H1 (cell line): ENCODE measurements at regions not wholly inside any gene's neighbourhood (a gene's known extent, or its start where the extent isn't known, plus 50 kb on each side); places are given as distances from the start of the nearest gene placed in this dataset.

ENCODE experiments used
- CTCF ChIA-PET: fragments of 300-600 bp; sonication (Branson Sonifier 250); formaldehyde crosslinking; loops from one replicate; lab custom pipeline; 2021; ENCODE audit not compliant: partially characterized antibody; lab: Charles Lee
- POLR2A ChIA-PET: fragments of 300-600 bp; sonication (Branson Sonifier 250); formaldehyde crosslinking; loops from one replicate; lab custom pipeline; 2021; ENCODE audit warnings: inconsistent platforms; ENCODE audit not compliant: partially characterized antibody; lab: Charles Lee
- DNase-seq, 2 experiments: peaks; one replicate each; pipeline versions ENCODE4 v3.0.0 to v3.0.0-alpha.2; 2010 to 2022; ENCODE audit warnings: low spot score in 2 of 2, low read depth in 1 of 2, mixed read lengths in 1 of 2
- FAIRE-seq: peaks from 2 replicates; lab custom pipeline; 2011; peaks lifted over from hg19 to GRCh38; lab: Jason Lieb, UNC
- H2AFZ ChIP-seq: 2 replicates; pipeline ENCODE4 v1.8.1; 2012; ENCODE audit warnings: low read length, inconsistent platforms
- H2AK5ac ChIP-seq: 2 replicates; pipeline ENCODE4 v1.6.1; 2013; ENCODE audit warnings: low read depth, low read length
- H2BK120ac ChIP-seq: replicated peaks from 2 replicates; pipeline ENCODE3; 2013; ENCODE audit warnings: low read depth, low read length, inconsistent platforms
- H2BK12ac ChIP-seq: 2 replicates; pipeline ENCODE4 v1.6.1; 2013; ENCODE audit warnings: low read depth, low read length
- H2BK15ac ChIP-seq: 2 replicates; pipeline ENCODE4 v1.6.1; 2013; ENCODE audit warnings: low read length
- H2BK20ac ChIP-seq: 2 replicates; pipeline ENCODE4 v1.6.1; 2013; ENCODE audit warnings: low read length
- H2BK5ac ChIP-seq: 2 replicates; pipeline ENCODE4 v1.6.1; 2013; ENCODE audit warnings: low read depth, low read length
- H3K14ac ChIP-seq: 2 replicates; pipeline ENCODE4 v1.6.1; 2013; ENCODE audit warnings: inconsistent platforms; ENCODE audit not compliant: insufficient read length
- H3K18ac ChIP-seq: 2 replicates; pipeline ENCODE4 v1.6.1; 2013; ENCODE audit warnings: low read length; ENCODE audit errors: extremely low read depth
- H3K23ac ChIP-seq: 2 replicates; pipeline ENCODE4 v1.6.1; 2013; ENCODE audit warnings: inconsistent platforms; ENCODE audit not compliant: insufficient read length
- H3K23me2 ChIP-seq: 2 replicates; pipeline ENCODE4 v1.6.1; 2013; ENCODE audit warnings: low read depth, low read length
- H3K27ac ChIP-seq: 2 replicates; pipeline ENCODE4 v1.6.1; 2011; ENCODE audit warnings: low read depth, low read length, inconsistent platforms
- H3K27me3 ChIP-seq, 4 experiments: replicated peaks in 1 of 4; 1 replicate in 1 of 4; 2 replicates in 3 of 4; pipeline versions ENCODE4 v1.6.1 to v1.8.1; 2011 to 2013; ENCODE audit warnings: low read length in 3 of 4, mild to moderate bottlenecking in 3 of 4, inconsistent platforms in 2 of 4, mixed read lengths in 2 of 4, moderate library complexity in 1 of 4; ENCODE audit not compliant: control insufficient read depth in 3 of 4, insufficient read depth in 3 of 4; ENCODE audit errors: extremely low read depth in 1 of 4
- H3K36me3 ChIP-seq, 4 experiments: 2 replicates each; pipeline versions ENCODE4 v1.6.1 to v1.8.1; 2011 to 2013; ENCODE audit warnings: mild to moderate bottlenecking in 4 of 4, low read length in 3 of 4, moderate library complexity in 2 of 4, control low read depth in 1 of 4, inconsistent platforms in 1 of 4; ENCODE audit not compliant: insufficient read depth in 4 of 4, control insufficient read depth in 2 of 4
- H3K4ac ChIP-seq: replicated peaks from 2 replicates; pipeline ENCODE3; 2013; ENCODE audit warnings: low read length, low read depth, mixed read lengths, inconsistent platforms; ENCODE audit not compliant: insufficient read length
- H3K4me1 ChIP-seq, 4 experiments: replicated peaks in 1 of 4; 1 replicate in 1 of 4; 2 replicates in 3 of 4; pipeline versions ENCODE4 v1.6.1 to v1.8.1; 2011 to 2013; ENCODE audit warnings: low read length in 3 of 4, inconsistent platforms in 2 of 4, mixed read lengths in 1 of 4; ENCODE audit not compliant: insufficient read depth in 4 of 4, control insufficient read depth in 3 of 4
- H3K4me2 ChIP-seq, 2 experiments: 2 replicates each; pipeline versions ENCODE4 v1.6.1 to v1.8.1; 2011 to 2013; ENCODE audit warnings: low read depth in 2 of 2, low read length in 2 of 2, control low read depth in 1 of 2, inconsistent platforms in 1 of 2, mild to moderate bottlenecking in 1 of 2; ENCODE audit not compliant: insufficient read depth in 1 of 2
- H3K4me3 ChIP-seq, 4 experiments: fragments of 200-600, 300-600 bp in 1 of 4; sonication (generic), shearing (Covaris generic), sonication (Bioruptor Twin) in 1 of 4; 2 replicates each; pipeline versions ENCODE4 v1.5.1 to v1.8.1; 2011 to 2016; ENCODE audit warnings: low read length in 4 of 4, low read depth in 3 of 4, control low read depth in 2 of 4, inconsistent platforms in 2 of 4, mild to moderate bottlenecking in 2 of 4, mixed read lengths in 1 of 4, moderate library complexity in 1 of 4; ENCODE audit not compliant: insufficient read depth in 2 of 4; ENCODE audit errors: extremely low read depth in 1 of 4
- H3K56ac ChIP-seq: replicated peaks from 2 replicates; pipeline ENCODE3; 2013; ENCODE audit warnings: low read depth, mild to moderate bottlenecking, mixed read lengths, low read length, inconsistent platforms; ENCODE audit not compliant: insufficient read length
- H3K79me1 ChIP-seq: 2 replicates; pipeline ENCODE4 v1.6.1; 2013; ENCODE audit warnings: low read depth, low read length, control low read depth
- H3K79me2 ChIP-seq, 2 experiments: 2 replicates each; pipeline versions ENCODE4 v1.6.1 to v1.8.1; 2012 to 2013; ENCODE audit warnings: low read length in 2 of 2, mild to moderate bottlenecking in 2 of 2, inconsistent platforms in 1 of 2; ENCODE audit not compliant: insufficient read depth in 2 of 2, control insufficient read depth in 1 of 2
- H3K9ac ChIP-seq, 4 experiments: replicated peaks in 1 of 4; 1 replicate in 1 of 4; 2 replicates in 3 of 4; pipeline versions ENCODE4 v1.6.1 to v1.8.1; 2011 to 2013; ENCODE audit warnings: low read depth in 3 of 4, low read length in 3 of 4, control low read depth in 2 of 4, mild to moderate bottlenecking in 2 of 4, moderate library complexity in 2 of 4, inconsistent platforms in 1 of 4; ENCODE audit errors: extremely low read depth in 1 of 4
- H3K9me3 ChIP-seq, 2 experiments: 2 replicates each; pipeline versions ENCODE4 v1.6.1 to v1.8.1; 2012 to 2013; ENCODE audit warnings: mild to moderate bottlenecking in 2 of 2, moderate library complexity in 2 of 2, control low read depth in 1 of 2, inconsistent platforms in 1 of 2, low read depth in 1 of 2, low read length in 1 of 2, mixed read lengths in 1 of 2; ENCODE audit not compliant: insufficient read depth in 2 of 2
- H4K20me1 ChIP-seq, 2 experiments: replicated peaks in 1 of 2; 2 replicates each; pipeline versions ENCODE3 to v1.8.1; 2011 to 2013; ENCODE audit warnings: inconsistent platforms in 2 of 2, low read length in 2 of 2, mild to moderate bottlenecking in 1 of 2; ENCODE audit not compliant: insufficient read depth in 2 of 2, control insufficient read depth in 1 of 2
- H4K5ac ChIP-seq: 2 replicates; pipeline ENCODE4 v1.6.1; 2013; ENCODE audit warnings: low read length, low read depth, mixed read lengths, inconsistent platforms; ENCODE audit not compliant: insufficient read length
- H4K8ac ChIP-seq: 2 replicates; pipeline ENCODE4 v1.8.0; 2013; ENCODE audit warnings: mild to moderate bottlenecking, moderate library complexity, low read length, inconsistent platforms; ENCODE audit not compliant: insufficient read depth; ENCODE audit errors: extremely low read depth
- H4K91ac ChIP-seq: replicated peaks from 2 replicates; pipeline ENCODE3; 2013; ENCODE audit warnings: low read length, mixed read lengths, inconsistent platforms; ENCODE audit not compliant: insufficient read length
- JUN ChIP-seq: IDR thresholded peaks from 2 replicates; pipeline ENCODE4 v1.6.1; 2011; ENCODE audit warnings: low read depth, mild to moderate bottlenecking, improper control_type of control experiment, low read length
- WGBS, 2 experiments: shearing (Covaris generic) in 1 of 2; methylation state at CpG; one replicate each; pipeline versions ENCODE4 v1.1.6 to v1.1.7; 2013 to 2015; ENCODE audit warnings: low lambda C conversion rate in 2 of 2, mixed read lengths in 2 of 2, inconsistent platforms in 1 of 2, low coverage in 1 of 2, missing lambda C conversion rate in 1 of 2; ENCODE audit not compliant: insufficient replicate concordance in 2 of 2, insufficient coverage in 1 of 2, insufficient read length in 1 of 2; ENCODE audit errors: extremely low coverage in 1 of 2, missing lambda C conversion rate in 1 of 2; 5-methylcytosine and 5-hydroxymethylcytosine counted together

DNA sequence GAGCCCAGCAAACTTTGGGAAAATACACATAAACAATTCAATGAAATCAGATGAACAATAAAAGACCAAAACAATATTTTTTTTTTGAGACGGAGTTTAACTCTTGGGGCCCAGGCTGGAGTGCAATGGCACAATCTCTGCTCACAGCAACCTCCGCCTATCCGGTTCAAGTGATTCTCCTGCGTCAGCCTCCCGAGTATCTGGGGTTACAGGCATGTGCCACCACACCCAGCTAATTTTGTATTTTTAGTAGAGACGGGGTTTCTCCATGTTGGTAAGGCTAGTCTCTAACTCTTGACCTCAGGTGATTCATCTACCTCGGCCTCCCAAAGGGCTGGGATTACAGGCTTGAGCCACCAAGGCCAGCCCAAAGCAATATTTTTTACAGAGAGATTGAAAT, 1588.5 kb downstream of the BRINP3 start:
- no peak overlapping the region for H2BK15ac ChIP-seq
- no peak overlapping the region for H2AFZ ChIP-seq
- WGBS, 2 experiments = 83% methylated on average over 7 of the region's 7 CpGs; no CpG with 5 or more reads in 1 of the 2 experiments
- H2BK120ac ChIP-seq = no peak overlapping the region
- H4K20me1 ChIP-seq = no peaks in the 10 kb centered on the region
- no peak overlapping the region for H4K91ac ChIP-seq
- no peak overlapping the region for H3K14ac ChIP-seq
- H3K4me3 ChIP-seq = no peak overlapping the region
- H3K4me2 ChIP-seq = no peak overlapping the region
- no peak overlapping the region for H3K56ac ChIP-seq
- H2BK20ac ChIP-seq = no peak overlapping the region
- no peaks in the 10 kb centered on the region for H3K9me3 ChIP-seq
- TF ChIP-seq JUN = no peak
- H4K8ac ChIP-seq = no peak overlapping the region
- H3K23me2 ChIP-seq = no peaks in the 10 kb centered on the region; the same call in 1 of the 2 replicates
- H2AK5ac ChIP-seq = no peak overlapping the region
- H3K27me3 ChIP-seq = no peaks in the 10 kb centered on the region
- no peaks in the 10 kb centered on the region for H3K4me1 ChIP-seq
- FAIRE-seq = no peak
- no peak overlapping the region for H4K5ac ChIP-seq
- H3K79me1 ChIP-seq = no peaks in the 10 kb centered on the region
- H2BK12ac ChIP-seq = no peak overlapping the region
- no peak overlapping the region for H3K4ac ChIP-seq
- H3K36me3 ChIP-seq = no peaks in the 10 kb centered on the region
- H3K18ac ChIP-seq = no peak overlapping the region
- no peak overlapping the region for H3K23ac ChIP-seq
- H2BK5ac ChIP-seq = no peak overlapping the region
- CTCF ChIA-PET = no interaction called here
- H3K27ac ChIP-seq = no peak overlapping the region
- DNase-seq = no peak
- POLR2A ChIA-PET = no interaction called here
- H3K79me2 ChIP-seq = no peaks in the 10 kb centered on the region
- H3K9ac ChIP-seq = no peak overlapping the region
